ENCODE measurements at regions not wholly inside any gene's neighbourhood (a gene's known extent, or its start where the extent isn't known, plus 50 kb on each side); places are given as distances from the start of the nearest gene placed in this dataset.
"Not testable (repeated sequence)": the region's sequence is repeated elsewhere in the genome, so short reads cannot be mapped to it uniquely, and the experiment has no call there.

DNA sequence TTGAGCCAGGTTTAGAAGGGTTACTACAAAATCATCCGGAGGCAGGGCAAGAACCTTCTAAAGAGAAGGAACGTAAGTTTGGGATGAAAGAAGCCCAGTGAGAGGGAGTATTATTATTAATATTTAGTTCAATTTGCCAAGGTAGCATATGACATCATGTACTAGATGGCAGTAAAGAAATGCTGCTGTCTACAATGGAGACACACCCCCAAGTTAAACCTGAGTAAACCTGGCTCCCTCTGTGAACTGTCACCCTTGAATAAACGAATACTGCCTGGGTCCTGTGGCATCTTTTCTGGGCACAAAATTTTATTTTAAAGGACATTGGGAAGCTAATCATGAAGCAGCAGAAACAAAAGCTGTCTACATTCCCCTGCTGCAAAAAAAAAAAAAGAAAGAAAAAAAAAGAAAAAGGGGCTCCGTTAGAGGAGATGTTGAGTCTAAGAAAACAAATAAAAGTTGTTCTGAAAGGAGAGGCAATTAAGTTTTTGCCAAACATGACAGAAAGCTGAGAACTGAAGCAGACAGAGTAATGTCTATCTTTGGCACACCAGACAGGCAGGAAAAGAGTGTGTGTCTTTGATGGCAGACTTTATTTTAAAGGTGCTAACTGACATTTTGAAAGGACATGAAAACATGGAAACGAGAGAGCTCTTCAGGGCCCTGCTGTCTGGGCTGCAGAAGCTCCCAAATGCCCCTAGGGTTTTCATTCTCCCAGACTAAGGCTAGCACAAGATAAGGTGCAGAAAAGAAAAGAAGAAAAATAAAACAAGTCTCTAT is 557.7 kb upstream of the CHAC2 start:
- DNase-seq (ENCODE audit: low read depth, low spot score) = no peak

DNA sequence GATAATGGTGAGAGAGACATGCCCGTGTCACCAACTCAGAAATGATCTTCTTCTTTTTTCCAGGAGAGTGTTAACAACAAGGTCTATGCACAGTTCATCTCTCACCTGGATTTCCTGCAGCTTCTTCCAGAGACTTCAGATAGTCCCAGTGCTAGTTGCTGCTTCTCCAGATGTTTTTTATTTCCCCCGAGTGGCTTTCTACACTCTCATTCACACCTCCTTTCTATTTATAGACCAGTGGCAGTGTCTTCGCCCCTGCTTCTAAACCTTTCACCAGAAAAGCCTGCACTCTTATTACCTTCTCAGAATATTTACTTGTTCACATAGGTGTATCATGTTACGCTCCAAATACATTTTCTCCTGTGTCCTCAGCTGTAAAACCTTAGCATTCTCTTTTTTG is 558.8 kb upstream of the CHAC2 start:
- no peak for DNase-seq (ENCODE audit: low read depth, low spot score)

- not testable (repeated sequence) for DNase-seq (ENCODE audit: low read depth, low spot score)
Observed at GRCh38 chr2:53206226-53206625, 561.4 kb upstream of the CHAC2 start.

DNA sequence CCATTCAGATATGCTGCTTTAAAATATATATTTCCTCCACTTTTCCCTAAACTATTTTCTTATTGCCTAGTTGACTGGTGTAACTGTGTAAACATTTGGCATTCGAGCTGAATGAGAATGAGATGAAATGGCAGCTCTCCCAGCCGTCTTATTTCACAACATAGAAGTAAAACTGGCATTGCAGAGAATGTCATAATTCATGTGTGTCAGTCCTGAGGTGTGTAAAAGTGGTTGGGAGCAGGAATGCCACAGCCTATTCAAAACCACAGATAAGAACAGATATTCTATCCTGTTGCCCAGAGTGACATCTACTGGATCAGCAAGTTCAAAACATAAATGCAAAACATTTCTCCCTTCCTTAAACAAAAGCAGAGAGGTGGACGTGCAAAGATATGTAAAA is 565.5 kb upstream of the CHAC2 start:
- DNase-seq (ENCODE audit: low read depth, low spot score) = no peak

DNA sequence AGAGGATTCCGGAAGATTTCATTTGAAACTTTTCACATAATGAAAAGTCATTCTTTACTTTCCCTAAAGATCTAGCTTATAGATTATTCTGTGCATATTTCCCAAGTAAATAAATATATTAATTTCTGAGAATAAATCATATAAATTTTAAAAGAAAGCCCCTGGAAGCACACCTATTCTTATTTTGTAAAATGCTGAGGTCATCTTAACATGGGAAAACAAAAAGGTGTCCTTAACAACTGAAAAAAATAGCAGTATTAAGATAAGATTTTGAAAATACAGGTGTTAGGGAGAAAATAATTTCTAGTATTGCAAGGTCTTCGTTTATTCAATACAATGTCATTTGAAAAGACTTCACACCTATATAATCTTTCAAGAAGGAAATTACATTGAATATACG is 567.5 kb upstream of the CHAC2 start:
- DNase-seq (ENCODE audit: low read depth, low spot score) = no peak

- no peak for DNase-seq (ENCODE audit: low read depth, low spot score)
Observed at GRCh38 chr2:53188851-53189510, 578.6 kb upstream of the CHAC2 start.

DNA sequence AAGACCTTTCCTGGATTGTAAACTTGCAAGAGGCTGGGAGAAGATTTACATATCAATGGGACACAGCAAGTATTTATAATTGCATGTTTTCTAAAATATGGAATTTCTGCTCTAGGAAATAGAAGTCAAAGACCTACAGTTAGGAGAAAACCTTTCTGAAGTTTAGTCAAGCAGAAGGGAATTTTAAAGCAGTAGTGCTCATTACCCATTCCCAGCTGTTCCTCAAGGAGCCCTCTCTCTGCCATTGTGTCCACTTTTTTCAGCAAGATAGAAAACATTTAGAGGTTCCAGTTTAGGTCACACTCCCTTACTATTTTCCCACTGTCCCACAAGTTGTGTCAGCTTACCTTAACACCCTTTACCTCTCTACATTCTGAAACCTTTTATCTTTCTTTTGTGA is 584.0 kb upstream of the CHAC2 start:
- no peak for DNase-seq (ENCODE audit: low read depth, low spot score)

GRCh38 chr2:53182601-53183000 is 585.0 kb upstream of the CHAC2 start:
- DNase-seq (ENCODE audit: low read depth, low spot score) = no peak

DNA sequence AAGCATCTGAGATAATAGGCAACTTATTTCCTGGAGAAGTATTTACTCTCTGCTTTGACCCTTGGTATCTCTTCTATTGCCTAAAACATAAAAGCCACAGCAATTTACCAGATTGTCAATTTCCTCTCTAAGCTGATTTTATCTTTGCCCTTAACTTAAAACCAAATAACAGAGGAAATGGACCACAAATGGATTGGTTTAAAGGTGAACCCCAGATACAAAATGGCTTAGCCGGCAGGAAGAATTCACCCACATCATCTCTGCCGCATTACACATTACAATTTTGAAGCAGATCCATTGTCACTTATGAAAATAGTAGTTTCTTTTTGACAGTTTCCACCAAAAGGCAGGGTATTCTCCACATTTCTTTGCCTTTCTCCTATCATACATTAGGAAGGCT is 585.8 kb upstream of the CHAC2 start:
- no peak for DNase-seq (ENCODE audit: low read depth, low spot score)

- DNase-seq (ENCODE audit: low read depth, low spot score) = no peak
Observed at GRCh38 chr2:53177327-53177726, 590.3 kb upstream of the CHAC2 start.

DNA sequence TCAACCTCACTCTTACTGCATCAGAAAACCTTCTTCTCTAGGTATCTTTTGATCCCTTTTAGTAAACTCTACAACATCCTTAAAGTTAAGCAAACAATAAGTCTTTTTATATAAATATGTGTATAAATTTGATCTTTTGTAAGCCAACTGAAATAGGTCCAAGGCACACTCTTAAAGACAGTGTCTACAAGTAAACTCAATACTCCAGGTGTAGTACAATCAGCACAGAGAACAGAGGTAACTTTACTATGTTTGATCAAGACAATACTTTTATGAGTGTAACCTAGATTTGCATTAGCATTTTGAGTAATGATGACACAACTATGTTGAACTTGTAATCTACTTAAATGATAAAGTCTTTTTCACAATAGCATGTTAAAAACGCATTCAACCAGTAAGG is 593.1 kb upstream of the CHAC2 start:
- no peak for DNase-seq (ENCODE audit: low read depth, low spot score)

GRCh38 chr2:53173698-53174455 is 593.7 kb upstream of the CHAC2 start:
- no peak for DNase-seq (ENCODE audit: low read depth, low spot score)

GRCh38 chr2:53173091-53173490 is 594.5 kb upstream of the CHAC2 start:
- DNase-seq (ENCODE audit: low read depth, low spot score) = no peak

DNA sequence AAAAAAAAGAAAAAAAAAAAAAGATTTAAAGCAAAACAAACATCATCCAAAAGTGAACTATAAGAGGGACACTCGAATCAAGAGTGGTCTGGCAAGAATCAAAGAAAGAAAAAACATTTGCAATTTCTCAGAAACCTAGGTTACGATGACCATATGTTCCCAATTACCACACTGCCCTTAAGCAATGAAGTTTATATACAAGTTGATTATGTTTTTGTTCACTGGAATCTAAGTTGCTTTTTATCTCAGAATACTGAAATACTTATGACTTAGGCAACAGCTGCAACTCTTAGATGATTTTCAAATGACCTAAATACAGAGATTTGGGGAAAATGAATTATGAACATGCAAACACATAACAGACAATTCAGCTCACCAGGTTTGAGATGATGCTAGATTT is 597.1 kb upstream of the CHAC2 start:
- DNase-seq (ENCODE audit: low read depth, low spot score) = no peak

DNA sequence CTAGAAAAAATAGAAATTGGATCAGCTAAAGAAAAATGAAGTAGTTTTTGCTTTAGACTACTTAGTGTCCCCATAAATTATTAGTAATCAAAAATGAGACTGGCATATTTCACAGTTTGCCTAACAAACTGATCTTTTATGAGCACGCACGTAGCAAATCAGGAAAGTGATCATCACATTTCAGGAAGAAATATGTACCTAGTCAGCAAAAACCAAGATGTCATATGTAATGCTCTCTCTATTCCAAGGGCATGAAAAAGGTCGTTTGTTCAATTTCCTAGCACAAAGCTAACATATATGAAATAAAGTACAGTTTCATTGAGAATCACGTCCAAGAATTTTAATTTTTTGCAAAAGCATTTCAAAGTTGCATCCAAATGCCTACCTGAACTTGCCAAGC is 600.4 kb upstream of the CHAC2 start:
- DNase-seq (ENCODE audit: low read depth, low spot score) = no peak

GRCh38 chr2:53150146-53150545 is 617.5 kb upstream of the CHAC2 start:
- DNase-seq (ENCODE audit: low read depth, low spot score) = no peak

DNA sequence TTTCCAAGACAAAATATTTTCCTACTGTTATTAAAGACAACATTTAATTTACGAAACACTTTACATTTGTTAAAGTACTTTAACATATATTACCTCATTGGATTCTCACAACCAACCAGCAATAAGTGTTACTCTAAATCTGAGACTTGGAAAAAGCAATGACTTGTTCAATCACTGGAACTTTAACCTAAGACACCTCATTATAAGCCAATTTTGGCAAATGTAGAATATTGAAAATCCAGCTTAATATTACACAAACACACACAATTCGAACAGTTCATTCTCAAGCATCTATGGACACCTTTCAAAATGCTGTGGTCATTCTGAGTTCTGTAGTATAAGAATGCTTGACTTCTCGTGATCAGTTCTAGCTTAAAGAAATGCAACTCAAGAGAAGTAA is 619.4 kb upstream of the CHAC2 start:
- DNase-seq (ENCODE audit: low read depth, low spot score) = no peak

GRCh38 chr2:53131416-53131815 is 636.2 kb upstream of the CHAC2 start:
- no peak for DNase-seq (ENCODE audit: low read depth, low spot score)

GRCh38 chr2:53130441-53130943 is 637.1 kb upstream of the CHAC2 start:
- DNase-seq (ENCODE audit: low read depth, low spot score) = no peak

- DNase-seq (ENCODE audit: low read depth, low spot score) = no peak
Observed at GRCh38 chr2:53129851-53130250, 637.8 kb upstream of the CHAC2 start.

DNA sequence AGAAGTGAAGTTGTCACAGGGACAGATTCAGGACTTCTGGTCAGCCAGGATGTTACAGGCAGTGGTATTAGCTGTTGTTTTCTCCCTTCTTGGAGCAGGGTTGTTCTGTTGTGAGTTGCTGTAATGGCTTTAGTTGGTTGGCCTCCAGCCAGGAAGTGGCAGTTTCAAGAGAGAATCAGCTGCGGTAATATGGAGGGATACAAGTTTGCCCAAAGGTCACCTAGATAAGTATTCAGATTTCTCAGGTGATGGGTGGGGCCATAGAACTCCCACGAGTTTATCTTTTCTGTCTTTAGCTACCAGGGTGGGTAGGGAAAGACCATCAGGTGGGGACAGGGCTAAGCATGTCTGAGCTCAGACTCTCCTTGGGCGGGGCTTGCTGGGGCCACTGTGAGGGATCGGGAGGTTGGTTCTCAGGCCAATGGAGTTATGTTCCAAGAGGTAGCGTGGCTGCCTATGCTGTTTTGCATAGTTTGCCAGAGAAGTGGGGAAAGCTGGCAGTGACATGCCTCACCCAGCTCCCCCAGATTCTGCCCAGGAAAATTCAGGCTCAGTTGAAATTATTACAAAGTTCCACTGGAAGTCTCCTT is 640.4 kb upstream of the CHAC2 start:
- no peak for DNase-seq (ENCODE audit: low read depth, low spot score)

DNA sequence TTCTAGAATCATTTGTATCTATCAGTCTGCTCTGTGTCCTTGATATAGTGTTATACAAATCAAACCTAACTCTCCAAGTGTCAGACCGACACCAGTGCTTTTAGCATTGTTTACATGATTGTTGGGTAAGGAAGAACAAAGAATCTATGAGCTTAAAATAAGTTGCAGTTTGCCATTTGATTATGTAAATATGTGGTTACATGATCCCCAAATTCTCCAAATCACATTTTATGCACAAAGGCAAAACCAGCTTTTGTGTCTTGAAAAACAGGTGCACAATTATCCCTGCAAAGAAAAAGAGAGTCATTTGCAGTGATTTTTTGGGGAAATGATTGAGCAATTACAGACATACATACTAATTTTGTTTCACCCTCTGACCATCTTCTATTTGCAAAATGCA is 652.6 kb upstream of the CHAC2 start:
- no peak for DNase-seq (ENCODE audit: low read depth, low spot score)

All from pulmonary artery endothelial cell (primary cell).